ENCODE measurements at regions not wholly inside any gene's neighbourhood (a gene's known extent, or its start where the extent isn't known, plus 50 kb on each side); places are given as distances from the start of the nearest gene placed in this dataset.
"Not testable (repeated sequence)": the region's sequence is repeated elsewhere in the genome, so short reads cannot be mapped to it uniquely, and the experiment has no call there.

DNA sequence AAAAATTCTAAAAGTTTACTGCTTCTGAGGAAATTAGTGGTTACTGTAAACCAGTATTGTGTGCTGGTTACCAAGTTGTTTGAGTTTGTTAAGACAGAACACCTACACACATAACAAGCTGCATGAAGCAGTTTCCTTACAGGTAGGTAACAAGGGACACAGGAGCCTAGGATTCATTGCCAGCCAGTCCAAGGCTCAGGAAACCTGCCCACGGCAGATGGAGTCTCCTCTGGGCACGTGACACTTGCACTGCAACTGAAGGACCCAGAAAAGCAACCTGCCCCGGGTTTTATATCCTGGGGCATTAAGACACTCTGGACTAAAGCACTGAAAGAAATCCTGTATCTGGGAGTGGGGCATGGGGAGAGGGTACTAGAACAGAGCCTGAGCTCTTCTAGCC, 639.3 kb downstream of the ADCYAP1 start:
- DNase-seq (ENCODE audit: low read depth in 3 of 3): no peak

DNA sequence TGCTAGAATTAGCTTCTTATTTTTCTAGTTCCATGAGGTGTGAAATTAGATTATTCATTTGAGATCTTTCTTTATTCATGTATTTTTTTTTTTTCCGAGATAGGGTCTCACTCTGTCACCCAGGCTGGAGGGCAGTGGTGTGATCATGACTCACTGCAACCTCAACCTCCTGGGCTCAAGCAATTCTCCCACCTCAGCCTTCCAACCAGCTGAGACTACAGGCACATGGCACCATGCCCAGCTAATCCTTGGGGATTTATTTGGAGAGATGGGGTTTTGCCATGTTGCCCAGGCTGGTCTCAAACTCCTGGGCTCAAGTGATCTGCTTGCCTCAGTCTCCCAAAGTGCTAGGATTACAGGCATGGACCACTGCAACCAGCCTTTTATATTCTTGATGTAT, 653.0 kb downstream of the ADCYAP1 start:
- not testable (repeated sequence) for DNase-seq (ENCODE audit: low read depth in 3 of 3)

DNA sequence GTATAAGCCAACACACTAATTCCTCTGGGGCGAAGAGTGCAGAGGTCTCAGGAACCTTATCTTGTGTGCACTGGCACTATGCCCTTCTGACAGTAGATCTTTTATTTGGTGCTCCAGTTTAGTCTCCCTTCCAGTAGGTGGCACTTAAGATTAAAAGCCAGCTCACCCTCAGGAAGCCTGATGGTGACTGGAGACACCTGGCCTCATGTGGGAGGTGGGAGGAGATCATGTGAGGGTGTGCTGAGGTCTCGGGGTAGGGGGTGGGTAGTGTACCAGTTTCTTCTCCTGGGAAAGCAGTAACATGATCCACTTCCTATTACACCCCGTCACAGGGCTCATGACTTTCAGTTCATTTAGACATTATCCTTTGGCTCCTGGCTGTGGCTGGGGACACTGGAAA, 654.9 kb downstream of the ADCYAP1 start:
- DNase-seq (ENCODE audit: low read depth in 3 of 3): no peak

DNA sequence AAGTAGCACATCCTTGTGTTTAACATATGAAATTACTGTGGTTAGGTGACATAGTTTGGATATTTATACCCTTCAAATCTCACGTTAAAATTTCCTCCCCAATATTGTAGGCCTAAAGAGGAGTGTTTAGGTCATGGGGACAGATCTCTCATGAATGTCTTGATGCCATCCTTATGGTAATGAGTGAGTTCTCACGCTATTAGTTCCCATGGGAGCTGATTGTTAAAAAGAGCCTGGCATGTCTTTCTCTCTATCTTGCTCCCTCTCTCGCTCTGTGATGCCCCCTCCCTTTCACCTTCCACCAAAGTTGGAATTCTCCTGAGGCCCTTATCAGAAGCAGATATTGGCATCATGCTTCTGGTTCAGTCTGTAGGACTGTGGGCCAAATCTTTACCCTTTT, 660.1 kb downstream of the ADCYAP1 start:
- DNase-seq (ENCODE audit: low read depth in 3 of 3): no peak

DNA sequence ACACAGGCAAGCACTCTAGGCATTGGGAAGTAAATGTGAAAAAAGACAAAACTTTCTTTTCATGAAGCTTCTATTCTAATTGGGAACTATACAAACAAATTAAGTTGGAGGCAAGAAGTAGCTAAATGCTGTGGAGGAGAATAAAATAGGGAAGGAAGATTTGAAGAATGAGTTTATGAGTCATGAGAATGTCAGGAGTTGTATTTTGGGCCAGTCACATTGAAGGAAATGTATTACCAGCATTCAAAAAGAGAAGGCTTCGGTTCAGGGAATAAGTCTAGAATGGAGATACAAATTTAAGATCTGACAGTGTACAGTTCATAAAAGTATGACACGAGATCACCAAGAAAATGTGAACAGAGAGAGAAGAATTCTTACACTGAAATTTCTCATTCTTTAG, 666.5 kb downstream of the ADCYAP1 start:
- DNase-seq (ENCODE audit: low read depth in 3 of 3): no peak

DNA sequence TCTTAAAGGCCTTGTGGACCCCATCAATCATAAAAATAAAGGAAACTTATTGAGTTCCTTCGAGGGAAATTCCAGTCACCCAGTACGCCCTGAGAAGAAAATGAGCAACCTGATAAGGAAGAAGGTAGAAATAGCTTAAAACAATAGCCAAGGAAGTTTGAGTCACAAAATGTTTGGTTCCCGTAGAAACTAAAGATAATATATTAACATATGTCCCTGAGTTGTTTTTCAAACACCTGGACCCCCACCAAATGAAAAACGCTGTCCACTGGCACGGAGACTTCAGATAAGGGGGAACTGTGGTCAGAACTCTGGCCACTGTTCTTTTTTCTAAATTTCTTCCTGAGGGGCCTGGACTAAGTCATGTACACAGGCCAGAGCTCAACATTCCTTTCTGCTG, 669.1 kb downstream of the ADCYAP1 start:
- DNase-seq (ENCODE audit: low read depth in 3 of 3): no peak

DNA sequence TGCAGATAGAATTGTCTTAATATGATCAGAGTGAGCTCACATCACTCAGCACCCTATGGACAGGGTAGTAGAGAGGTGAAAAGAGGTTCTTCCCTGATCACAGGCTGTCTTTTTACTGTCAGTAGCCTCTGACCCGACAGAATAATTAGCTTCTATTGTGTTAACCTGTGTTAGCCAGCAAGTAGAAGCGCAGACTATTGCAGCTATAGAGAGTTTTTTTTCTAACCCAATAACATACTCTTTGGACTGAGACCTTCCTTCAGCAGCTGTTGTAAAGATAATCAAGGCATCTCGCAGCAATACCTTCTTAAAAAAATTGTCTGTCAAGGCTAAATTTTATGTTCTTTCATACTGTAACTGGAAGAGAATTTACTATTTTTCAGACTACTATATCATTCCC, 670.4 kb downstream of the ADCYAP1 start:
- no peak for DNase-seq (ENCODE audit: low read depth in 3 of 3)

DNA sequence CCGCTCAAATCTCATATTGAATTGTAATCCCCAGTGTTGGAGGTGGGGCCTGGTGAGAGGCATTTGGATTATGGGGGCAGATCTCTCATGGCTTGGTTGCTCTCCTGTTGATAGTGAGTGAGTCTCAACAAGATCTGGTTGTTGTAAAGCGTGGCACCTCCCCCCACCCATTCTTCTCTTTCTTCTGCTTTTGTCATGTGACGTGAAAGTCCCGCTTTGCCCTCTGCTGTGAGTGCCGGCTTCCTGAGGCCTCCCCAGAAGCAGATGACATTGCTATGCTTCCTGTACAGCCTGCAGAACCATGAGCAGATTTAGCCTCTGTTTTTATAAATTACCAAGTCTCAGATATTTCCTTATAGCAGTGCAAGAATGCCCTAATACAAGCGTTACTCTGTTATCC, 673.8 kb downstream of the ADCYAP1 start:
- no peak for DNase-seq (ENCODE audit: low read depth in 3 of 3)

DNA sequence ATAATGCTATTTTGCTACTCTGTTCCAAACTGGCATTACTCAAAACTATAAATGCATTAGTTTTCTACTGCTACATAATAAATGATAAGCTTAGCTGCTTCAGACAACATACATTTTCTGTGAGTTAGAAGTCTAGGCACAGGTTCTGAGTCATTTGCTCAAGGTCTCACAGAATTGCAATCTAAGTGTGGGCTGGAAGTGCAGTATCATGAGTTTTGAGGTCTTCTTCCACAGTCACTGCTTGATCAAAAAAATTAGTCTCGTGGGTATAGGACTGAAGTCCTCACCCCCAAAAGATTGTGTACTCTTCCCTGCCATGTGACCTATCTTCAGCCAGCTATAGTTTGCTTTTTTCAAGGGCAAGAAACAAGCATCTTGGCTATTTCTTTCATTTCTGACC, 676.9 kb downstream of the ADCYAP1 start:
- no peak for DNase-seq (ENCODE audit: low read depth in 3 of 3)

DNA sequence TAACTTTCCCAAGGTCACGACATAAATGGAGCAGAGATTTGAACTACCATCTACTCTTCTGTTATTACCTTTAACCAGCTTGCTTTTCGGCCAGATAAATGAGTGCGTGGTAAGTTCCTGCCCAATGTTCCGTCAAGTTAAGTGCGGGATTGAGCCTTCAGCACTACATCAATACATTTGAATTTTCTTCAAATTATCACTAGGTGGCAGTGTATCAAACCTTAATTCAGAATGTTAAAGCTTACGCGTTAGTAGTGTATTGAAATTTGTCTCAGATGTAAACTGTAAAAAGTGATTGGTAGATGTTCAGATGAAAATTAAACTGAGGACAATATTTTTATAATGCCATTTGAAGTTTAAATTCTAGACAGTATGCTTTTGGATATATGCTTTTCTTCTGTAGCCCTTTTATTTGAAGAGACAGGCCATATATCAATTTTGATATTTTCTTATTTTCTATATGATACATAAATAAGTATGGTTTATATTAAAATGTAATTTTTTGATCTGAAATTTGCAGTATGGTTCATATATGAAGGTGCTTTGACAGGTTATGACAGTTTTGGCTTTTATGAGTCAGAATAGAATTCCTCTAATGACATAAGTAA, 681.3 kb downstream of the ADCYAP1 start:
- DNase-seq (ENCODE audit: low read depth in 3 of 3): no peak

DNA sequence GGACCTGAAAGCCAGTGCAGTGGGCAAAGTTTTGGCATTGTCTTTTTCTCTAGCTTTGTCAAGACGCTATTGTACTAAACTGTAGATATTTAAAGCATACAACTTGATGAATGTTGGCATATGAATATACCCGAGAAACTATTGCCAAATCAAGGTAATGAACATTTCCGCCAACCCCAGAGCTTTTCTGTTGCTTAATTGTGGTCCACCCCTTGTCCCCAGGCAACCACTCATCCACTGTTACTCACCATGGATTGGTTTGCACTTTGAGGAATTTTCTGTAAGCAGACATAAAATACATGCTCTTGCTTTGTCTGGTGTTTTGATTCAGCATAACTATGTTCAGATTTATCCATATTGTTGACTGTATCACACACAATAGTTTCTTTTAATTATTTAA, 688.4 kb downstream of the ADCYAP1 start:
- DNase-seq (ENCODE audit: low read depth in 3 of 3): no peak

DNA sequence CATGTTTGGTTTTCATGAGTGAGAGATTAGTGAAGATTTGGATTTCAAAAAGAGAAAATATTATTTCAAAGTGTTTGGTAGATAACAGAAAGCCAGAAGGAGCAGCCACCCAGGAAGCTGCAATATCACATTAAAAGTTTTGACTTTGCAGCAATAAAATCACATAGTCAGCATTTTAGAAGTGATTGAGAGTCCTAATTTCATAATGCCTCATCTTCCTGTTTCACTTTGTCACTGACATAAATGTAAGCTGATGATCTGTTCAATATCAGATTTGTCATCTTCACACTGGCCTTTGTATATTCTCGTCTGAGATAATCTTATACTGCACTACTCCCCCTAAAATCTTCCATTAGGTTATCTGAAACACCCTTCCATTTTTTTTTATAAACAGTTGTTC, 690.5 kb downstream of the ADCYAP1 start:
- DNase-seq (ENCODE audit: low read depth in 3 of 3): no peak

DNA sequence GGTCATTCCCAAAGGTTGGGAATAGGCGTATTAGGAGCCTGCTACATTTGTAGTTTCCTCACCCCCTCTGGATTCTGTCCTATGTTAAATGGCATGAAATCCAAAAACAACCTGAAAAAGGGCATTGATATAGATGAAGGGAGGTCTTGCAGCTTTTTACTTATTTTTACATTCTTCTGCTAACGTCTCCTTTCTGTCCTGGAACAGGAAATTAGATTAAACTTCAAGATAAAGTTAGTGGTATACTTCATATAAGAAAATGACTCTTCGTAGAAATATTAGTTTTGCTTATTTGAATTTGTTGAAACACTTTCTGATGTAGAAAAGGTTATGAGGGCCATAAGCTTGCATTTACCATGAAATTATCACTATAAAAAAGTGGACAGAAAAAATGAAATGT, 694.5 kb downstream of the ADCYAP1 start:
- DNase-seq (ENCODE audit: low read depth in 3 of 3): no peak

DNA sequence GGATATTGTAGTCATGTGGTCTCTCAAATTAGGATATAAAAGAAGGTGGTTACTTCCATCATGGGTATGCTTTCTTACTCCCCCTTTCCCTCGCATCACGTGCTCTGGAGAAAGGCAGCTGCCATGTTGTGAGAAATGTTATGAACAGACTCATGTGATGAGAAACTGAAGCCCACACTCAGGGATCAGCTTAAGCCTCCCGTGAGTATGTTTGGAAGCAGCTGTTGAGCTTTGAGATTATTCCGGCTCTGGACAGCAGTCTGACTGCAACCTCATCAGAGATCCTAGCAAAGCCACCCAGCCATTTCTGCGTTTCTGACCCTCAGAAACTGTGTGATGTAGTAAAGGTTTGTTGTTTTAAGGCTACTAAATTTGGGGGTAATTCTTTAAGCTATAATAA, 700.1 kb downstream of the ADCYAP1 start:
- DNase-seq (ENCODE audit: low read depth in 3 of 3): no peak

DNA sequence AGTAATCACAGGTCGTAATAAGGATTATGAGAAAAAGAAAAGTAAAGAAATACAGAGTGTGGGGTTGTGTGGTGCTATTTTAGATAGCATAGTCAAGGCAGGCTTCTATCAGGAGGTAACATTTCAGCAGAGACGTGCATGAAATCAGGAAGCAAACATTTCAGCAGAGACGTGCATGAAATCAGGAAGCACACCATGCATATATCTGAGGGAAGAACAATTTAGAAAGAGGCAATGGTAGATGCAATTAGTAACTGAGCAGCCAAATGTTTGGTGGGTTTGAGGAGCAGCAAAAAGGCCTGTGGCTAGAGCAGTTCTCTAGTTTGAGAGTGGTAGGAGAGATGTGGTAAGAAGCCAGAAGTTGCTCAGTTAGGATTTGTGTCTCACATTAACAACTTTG, 713.7 kb downstream of the ADCYAP1 start:
- DNase-seq (ENCODE audit: low read depth in 3 of 3): no peak

DNA sequence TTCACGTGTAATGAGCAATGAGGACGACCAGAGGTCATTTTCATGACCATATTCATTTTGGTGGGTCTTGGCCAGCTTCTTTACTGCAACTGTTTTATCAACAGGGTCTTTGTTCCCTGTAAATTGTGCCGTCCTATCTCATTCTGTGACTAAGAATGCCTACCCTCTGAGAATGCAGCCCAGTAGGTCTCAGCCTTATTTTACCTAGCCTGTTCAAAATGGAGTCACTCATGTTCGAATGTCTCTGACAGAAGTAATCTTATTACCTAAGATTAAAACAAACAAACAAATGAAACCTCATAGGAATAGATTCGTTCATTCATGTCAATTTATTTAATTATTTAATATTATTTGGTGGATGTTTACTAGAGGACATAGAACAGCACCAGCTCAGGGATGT, 714.8 kb downstream of the ADCYAP1 start:
- no peak for DNase-seq (ENCODE audit: low read depth in 3 of 3)

DNA sequence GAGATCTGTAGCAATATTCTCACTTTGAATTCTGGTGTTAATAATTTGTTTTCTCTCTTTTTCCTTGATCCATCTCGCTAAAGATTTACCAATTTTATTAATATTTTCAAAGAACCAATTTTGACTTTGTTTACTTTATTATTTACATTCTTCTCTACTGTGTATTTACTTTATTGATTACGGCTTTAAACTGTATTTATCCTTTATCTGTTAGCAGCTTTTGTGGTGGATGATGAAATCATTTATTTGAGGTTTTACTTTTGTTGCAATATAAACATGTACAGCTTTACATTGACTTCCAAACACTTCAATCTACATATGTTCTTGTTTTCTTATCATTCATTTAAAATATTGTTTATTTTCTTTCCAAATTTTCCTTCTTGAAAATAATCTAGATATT, 719.9 kb downstream of the ADCYAP1 start:
- no peak for DNase-seq (ENCODE audit: low read depth in 3 of 3)

DNA sequence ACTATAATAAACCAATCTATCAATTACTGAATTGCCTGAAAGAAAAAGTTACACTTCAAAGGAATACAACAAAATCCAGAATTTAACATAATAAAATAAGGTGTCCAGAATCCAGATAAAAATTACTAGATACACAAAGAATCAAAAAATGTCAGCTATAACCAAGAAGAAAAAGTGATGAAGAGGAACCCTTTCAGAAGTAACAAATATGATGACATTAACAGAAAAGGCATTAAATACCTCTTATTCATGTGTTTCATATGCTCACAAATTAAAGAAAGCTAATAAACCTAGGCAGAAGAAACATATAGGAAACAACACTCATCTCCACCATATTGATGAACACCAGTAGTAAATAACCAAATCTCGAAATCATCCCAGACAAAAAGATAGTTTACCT, 722.8 kb downstream of the ADCYAP1 start:
- DNase-seq (ENCODE audit: low read depth in 3 of 3): no peak

DNA sequence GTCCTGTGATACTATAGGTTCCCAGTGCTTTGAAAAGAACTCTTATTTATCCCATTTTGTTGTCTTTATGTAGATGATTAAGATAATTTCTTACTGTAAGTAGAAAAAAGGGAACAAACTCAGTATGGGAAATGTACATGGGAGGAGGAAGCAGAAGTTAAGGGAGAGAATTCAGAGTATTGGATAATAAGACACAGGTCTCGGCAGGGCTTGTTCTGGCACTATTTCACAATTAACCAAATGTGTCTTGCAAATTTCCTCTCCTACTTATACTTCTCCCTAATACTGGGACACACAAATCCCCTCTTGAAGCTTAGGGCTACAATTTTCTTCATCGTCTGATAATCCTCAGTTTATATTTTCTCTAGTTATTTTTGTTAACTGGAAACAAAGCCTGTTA, 744.0 kb downstream of the ADCYAP1 start:
- DNase-seq (ENCODE audit: low read depth in 3 of 3): no peak

DNA sequence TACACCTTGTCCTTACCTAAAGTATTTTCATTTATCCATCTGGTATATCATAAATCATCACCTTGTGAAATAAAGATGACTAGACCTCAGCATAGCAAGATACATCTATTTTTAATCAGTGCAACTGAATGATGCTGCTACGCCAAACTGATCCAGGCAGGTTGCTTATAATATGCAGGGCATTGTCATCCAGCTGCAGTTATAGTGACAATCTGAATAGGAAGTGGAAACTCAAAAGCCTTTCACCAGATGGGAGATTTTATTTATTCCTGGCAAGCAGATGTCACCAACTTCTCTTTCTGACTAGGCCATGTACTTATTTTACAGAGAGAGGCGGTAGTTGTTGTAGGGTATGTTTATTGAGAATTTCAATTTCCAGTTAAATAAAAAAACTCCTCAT, 747.3 kb downstream of the ADCYAP1 start:
- no peak for DNase-seq (ENCODE audit: low read depth in 3 of 3)

DNA sequence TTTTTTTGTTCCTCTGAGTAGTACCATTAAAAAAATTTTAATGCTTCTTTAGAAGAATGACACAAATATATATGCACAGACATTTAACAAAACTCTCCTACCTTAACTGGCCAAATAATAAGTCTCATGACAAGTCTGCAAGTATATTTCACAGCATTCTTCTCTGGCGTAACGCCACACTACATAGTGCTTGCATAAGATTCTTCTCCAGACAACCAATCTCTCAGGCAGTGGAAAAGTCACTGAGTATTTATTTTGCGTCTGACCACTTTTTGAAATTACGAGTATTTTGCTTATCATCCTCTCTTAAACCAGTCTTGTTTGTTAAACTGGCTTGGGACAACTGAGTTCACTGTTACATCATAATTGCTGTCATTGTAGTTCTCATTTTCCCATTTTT, 749.2 kb downstream of the ADCYAP1 start:
- no peak for DNase-seq (ENCODE audit: low read depth in 3 of 3)

DNA sequence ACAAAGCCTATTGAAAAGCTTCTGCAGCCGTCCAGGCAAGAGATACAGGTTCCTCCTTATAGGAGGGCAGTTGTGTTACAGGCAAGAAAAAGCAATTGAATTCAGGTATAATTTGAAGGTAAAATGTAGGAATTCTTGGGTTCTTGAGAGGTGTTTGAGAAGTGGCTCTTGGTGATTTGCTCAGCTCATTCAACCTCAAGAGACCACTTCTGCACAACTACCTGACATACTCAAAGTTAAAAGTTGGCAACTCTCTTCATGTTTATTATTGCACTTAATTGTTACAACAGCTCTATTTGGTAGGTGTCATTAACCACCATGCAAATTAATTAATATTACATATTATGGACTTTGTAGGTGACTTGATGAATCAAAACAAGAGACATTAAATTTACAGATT, 753.2 kb downstream of the ADCYAP1 start:
- no peak for DNase-seq (ENCODE audit: low read depth in 3 of 3)

DNA sequence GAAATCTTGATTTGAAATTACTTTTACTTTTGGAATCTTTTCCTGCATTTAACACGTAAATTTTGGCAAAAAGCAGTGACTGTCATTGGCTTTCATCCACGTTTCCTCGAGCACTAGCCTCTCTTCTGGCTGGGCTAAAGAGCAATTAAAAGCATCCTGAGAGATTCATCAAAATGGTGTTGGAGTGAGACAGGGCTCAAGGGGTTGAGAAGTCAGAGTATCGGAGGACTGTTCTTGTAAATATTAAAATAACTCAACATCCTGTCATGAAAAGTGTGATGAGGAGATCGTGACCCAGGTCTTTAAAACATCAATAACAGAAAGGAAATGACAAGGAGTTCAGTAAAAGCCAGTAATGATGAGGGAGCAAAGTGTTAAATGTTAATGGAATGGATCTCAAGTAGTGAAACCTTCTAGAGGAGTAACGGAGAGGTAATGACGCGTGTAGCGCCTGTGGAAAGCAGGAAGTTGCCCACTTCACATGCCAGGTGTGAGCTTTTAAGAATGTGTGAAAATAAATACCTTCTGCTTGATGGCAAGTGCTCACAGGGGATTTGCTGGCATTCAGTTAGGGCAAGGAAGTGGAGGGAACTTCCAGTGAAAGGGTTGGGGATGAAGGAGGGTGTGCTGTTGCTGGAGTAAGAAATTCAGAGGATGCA, 754.4 kb downstream of the ADCYAP1 start:
- no peak for DNase-seq (ENCODE audit: low read depth in 3 of 3)

All from stimulated activated CD4-positive, alpha-beta T cell treated with anti-CD3 and anti-CD28 coated beads, TNF-alpha, amount 100 ng/mL, for 4 hours (primary cell).